NOMO-1 treated with DMSO at 0.1 percent for 48 hours (cell line): ENCODE measurements at regions not wholly inside any gene's neighbourhood (a gene's known extent, or its start where the extent isn't known, plus 50 kb on each side); places are given as distances from the start of the nearest gene placed in this dataset.
A peak's percentile ranks its signal among the peaks of the same experiment; 100 is the strongest.
"Not testable (repeated sequence)": the region's sequence is repeated elsewhere in the genome, so short reads cannot be mapped to it uniquely, and the experiment has no call there.

Source experiments
- DNase-seq: peaks from one replicate; lab custom pipeline; 2025; ENCODE audit not compliant: unreplicated experiment; lab: John Stamatoyannopoulos, UW

DNA sequence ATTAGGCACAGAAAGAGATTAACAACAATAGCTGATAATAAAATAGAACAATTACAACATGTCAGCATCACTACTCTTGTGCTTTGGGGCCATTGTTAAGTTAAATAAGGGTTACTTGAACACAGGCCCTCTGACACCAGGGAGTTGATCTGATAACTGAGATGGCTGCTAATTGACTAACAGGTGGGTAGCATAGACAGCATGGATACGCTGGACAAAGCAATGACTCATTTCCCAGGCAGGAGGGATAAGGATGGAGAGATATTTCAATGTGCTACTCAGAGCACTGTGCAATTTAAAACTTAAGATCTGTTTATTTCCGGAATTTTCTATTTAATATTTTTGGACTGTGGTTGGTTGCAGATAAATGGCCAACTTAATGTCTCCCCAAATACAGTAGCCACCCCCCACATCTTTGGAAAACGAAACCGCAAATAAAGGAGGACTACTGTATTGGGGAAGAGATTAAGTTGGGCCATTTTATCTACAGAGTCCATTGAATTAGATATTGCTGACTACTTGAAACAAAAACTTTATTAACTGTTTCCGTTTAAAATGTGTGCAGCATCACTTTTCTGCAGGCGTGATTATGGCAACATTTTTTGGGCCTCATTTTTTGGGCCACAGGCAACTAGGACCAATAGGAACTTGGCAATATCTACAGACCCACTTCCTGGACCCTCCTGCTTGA lies 200.6 kb upstream of the KLF3 start:
- DNase-seq = no peak

DNA sequence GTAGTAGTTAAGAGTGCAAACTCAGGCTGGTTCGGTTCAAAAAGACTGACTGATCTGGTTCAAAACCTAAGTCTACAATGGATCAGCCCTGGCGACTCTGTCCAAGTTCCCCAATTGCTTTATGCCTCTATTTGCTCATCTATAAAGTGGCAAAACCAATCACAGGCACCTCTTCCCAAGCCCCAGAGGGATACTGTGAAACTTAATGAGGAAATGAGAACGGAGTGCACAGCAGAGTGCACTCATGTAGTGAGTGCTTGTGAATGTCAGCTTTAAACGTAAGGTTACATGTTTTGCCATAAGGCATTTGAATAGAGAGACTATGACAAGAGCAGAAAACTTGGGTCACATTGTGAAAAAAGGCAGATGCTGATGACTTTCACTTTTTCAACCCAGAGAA lies 199.7 kb upstream of the KLF3 start:
- DNase-seq = no peak

DNA sequence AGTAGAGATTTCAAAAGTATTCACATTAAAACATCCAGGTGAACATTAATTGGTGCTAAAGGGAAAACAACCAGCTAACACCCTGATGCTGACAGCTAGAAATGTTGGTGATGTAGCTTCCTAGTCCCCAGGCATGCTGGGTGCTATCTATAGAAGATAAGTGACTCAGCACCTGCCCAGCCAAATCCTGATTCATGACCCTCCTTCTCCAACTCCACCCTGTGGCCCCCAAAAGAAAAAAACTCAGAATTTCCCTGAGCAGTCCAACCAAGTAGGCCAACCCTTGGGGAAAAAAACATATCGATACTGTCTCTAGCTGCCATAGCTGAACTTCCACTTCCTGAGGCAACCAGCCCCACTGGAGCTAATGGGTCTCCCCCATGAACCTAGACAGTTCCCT lies 197.6 kb upstream of the KLF3 start:
- no peak for DNase-seq

DNA sequence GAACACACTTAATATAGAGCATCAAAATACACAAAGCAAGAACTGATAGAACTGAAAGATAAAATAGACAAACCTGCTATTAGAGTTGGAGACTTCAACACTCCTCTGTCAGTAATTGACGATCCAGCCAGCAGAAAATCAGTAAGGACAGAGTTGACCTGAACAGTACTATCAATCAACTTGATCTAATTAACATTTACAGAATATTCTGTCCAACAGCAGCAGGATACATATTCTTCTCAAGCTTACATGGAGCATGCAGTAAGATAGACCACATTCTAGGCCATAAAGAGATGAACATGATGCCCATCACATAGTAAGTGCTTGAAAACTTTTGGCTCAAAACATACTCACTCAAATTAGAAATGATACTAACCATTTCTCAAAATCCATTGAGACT lies 196.7 kb upstream of the KLF3 start:
- no peak for DNase-seq

DNA sequence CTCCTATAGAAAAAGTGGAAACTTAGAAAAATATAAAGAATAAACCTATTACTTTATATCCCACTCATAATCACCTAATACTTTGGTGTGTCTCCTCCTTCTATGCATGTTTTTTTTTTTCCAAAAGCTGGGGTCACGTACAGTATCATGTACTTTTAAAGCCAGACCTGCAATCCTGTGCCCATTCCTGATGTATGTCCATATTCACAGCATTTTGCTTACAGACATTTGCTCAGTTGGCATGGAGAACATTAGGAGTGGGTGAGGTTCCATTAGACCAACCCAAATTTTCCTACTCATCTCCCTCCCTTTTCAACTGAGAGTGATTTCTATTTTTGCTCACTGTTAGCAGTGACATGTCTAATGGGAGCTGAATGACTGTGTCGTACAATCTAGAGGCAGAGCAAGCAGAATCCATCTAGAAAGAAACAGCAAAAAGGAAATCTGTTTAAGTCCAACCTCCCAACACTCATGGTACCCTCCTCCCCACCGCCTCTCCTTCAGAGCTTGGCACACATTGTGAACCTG lies 195.6 kb upstream of the KLF3 start:
- DNase-seq = no peak

DNA sequence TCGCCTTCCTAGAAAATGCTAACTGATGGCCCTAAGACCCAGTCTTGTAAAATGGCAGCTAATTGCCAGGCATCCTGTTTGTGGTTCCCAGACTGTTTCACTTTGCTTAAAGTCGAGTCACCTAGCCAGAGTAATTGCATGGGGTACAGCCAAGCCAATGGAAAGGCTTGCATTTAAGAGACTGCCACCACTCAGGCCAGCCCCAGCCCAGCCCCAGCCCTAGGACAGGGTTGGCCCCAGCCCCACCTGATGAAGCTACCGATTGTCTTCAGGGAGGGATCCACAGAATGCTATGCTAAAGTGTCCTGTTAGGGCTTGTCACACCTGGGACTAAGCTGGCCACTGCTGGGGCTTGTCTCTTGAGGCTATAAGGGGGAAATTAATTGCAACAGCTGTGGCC lies 194.6 kb upstream of the KLF3 start:
- no peak for DNase-seq

DNA sequence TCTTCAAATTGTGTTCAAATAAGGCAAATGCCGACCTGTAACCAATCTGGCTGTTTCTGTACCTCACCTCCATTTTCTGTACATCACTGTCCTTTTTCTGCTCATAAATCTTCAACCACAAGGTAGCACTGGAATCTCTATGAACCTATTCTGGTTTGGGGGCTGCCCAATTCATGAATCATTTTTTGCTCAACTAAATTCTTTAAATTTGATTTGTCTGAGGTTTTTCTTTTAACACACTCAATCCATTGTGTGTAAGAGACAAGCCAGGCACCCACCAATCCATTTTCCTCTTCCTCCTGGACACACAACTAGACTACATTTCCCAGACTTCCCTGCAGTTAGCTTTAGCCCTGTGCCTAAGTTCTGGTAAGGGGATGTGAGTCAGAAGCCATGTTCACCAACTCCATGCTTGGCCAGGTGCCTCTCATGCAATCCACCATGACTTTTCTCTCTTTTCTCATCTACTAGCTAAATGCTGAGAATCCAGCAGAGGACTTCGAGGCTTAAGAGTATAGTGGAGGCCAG lies 193.2 kb upstream of the KLF3 start:
- peak; percentile 1 for DNase-seq

DNA sequence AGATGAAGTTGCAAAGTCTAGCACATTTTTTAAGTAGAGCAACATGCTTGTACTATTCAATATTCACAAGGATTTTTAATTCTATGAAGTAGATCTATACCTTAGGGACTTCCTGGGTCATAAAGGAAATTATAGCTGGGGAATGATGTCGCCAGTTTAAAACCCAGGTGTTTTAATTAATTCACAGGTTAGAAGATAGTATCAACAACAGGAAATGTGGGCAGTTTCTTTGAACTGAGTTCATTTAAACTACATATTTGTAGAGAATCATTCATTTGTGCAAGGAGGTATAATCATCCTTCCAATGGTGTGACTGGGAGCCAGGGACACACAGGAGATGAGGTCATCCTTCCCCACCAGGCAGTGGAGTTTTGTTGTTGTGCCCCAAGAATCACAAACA lies 181.3 kb upstream of the KLF3 start:
- no peak for DNase-seq

DNA sequence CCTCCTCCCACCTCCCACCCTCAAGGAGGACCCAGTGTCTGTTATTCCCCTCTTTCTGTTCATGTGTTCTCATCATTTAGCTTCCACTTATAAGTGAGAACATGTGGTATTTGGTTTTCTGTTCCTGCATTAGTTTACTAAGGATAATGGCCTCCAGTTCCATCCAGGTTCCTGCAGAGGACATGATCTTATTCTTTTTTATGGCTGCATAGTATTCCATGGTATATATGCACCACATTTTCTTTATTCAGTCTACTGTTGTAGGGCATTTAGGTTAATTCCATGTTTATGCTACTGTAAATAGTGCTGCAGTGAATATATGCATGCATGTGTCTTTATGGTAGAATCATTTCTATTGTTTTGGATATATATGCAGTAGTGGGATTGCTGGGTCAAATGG lies 180.4 kb upstream of the KLF3 start:
- not testable (repeated sequence) for DNase-seq

DNA sequence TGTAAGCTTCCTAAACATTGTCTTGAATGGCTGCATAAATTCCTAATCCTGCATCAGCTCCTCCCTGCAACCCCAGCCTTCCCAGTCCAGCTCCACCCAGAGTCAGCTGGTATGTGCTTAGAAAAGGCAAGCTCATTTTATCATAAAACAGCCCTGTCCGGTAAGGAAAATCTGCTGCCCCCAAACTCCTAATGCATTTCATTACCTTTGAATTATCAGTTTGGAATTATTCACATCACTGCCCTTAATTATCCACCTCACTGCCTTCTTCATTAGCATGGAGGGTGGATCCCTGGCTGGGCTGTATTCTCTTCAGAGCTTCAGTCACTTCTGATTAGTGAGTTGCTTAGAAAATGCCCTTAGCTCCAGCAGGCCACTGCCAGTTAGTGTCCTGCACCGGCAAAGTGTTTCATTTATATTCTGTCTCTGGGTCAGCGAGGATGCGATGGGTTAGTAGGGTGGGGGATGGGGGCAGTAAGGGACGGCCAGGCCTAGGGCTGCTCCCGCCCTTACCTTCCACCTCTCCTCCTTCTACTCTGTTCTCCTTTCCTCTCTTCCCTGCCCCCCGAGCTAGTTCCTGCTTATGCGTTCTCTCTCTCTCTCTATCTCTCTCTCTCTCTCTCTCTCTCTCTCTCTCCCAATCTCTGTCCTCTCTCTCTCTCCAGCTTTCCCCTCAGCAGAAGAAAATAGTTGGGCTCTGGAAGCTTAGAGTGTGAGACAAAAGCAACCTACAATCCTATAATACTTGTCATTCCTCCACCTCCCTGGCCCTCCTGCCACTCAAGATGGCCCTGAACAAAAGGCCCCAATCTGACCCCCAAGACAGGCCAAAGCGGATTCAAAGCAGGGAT lies 174.8 kb upstream of the KLF3 start:
- no peak for DNase-seq

DNA sequence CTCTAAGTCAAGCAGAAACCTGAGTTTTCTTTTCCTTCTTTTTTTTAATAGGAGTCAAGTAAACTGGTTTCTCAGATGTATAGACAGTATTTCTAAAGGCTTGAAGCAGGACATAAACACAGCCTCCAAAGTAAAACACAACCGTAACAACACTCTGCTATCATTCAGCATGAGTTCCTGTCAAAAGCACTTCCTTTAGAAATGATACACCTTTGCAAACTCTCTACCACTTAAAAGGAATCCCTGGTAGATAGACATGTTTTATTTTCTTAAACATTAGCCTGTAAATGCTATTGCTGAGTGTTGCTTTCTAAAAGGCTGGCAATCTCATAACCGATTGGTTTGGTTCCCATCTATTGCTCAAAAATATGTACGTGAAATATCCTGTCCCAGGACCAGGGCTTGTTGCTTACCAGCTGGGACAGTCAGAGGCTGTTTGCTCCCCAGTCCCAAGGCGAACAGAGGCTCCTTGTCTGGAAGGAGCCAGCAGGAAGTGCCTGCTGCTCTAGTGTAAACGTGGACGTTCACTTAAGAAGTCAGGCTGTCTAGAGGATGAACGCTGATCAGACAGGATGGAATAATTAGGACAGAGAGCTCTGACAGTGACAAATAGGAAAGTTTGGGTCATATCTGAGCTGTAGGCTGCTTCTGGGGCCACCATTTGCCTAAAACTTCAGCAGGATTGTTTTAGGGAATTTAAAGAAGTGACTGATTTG lies 173.9 kb upstream of the KLF3 start:
- no peak for DNase-seq

DNA sequence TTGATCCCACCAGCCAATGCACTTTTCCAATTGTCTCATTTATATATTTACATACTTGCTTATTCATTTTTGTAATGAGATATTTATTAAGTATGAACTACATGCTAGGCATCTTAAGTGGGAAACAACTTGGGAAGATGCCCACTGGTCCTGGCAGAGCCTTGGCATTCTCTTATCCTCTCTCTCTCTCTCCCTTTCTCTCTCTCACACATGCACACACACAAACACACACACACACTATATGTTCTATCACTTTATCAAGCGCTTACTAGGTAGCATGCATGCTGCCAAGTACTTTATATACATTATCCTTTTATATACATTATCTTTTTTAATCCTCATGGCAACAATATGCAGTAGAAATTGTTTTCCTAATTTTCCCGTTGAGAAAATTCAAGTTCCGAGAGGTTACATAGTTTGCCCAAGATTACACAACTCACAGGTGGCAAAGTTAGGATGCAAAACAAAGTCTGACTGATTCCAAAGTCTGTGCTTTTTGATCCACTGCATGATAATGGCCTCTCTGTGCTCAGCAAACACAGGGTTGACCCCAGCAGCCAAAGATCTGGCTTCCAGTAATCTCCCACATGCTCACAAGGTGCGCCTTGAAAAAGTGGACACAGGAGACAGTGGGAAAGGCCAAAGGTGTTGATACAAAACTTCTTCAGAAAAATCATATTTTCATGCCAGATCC lies 173.1 kb upstream of the KLF3 start:
- DNase-seq = no peak

DNA sequence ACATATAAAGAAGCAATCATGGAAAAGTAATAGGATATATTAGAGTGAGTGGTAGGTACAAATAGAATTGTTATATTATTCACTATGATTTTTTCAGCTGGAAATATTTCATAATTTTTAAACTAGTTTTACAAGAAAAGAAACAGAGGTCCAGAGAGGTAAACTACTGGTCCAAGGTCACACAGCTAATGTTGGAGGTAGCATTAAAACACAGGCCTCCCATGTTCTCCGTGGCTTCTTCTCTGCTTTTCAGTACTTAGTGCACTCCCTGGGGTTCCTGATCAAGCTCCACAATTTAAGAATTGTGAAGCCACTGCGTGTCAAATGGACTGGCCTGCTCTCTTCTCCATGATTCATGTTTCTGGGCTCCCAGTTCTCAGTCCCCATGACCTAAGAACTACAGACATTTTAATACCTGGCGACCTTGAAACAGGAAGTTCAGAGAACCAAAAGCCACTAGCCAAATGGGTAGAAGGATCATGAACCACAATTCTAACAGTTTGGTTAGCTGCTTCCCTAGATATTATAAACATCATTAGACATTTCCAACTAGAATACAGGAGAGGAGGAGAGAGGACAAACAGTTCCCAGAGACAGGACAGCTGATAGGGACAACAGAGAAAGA lies 172.0 kb upstream of the KLF3 start:
- no peak for DNase-seq

DNA sequence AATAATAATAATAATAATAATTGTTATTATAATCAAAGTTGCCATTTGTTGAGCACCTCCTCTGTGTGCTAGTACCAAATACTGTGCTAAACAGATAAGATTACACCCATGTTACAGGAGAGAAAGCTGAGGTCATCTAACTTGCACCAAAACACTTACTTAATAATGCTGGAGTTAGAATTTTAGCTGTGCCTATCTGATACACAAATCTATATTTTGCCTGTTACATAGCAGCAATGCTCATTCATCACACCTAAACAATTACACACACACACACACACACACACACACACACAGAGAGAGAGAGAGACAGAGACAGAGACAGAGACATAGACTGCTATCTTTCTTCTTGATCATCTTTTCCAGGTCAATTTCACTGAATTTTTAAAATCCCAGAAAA lies 170.9 kb upstream of the KLF3 start:
- no peak for DNase-seq

DNA sequence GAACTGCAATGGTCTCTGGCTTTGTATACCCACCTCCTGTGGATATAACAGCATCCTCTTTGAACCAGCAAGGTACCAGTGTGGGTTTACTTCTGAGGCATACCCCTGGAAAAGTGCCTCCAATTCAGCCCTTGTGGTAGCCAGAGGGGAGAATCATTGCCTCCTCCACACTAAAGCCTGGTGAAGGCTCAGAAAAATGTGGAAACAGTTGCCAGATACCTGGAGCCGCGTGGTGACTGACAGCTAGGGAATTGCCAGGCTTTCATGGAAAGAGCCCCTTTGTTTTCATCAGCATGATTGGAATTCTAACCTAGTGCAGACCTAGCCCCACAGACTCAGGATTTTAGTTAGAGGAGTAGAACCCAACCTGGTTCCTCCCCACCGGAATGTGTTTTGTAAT lies 168.6 kb upstream of the KLF3 start:
- no peak for DNase-seq

DNA sequence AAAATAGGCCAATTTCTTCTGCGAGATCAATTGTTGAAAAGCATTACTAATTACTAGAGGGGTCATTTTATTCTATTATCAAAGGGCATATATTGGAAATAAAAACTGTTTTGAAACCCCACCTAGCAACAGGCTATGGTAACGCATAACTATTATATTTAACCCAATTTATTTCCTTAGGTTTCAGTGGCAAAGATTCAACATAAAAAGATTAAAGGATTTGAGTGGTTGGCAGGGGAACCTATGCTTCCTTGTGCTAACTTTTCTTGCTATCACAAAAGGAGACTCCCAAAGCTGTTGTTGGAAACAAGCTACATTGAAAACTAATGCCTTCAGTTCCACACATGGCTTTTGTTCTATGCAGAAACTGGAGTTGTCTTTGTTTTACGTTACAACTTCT lies 166.9 kb upstream of the KLF3 start:
- no peak for DNase-seq

DNA sequence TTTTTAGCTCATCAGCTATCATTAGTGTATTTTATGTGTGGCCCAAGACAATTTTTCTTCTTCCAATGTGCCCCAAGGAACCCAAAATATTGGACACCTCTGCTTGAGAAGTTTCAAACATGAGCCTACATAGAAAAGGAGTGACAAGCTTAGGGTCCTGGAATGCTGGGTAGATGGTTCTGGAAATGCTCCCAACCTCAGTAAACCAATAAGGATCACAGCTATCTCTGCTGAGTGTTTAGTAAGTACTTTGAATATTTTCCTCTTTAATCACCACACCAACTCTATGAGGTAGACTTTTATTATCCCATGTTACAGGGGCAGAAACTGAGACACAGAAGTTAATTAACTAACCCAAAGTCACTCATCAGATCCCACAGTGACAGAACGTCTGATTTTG lies 164.9 kb upstream of the KLF3 start:
- no peak for DNase-seq

DNA sequence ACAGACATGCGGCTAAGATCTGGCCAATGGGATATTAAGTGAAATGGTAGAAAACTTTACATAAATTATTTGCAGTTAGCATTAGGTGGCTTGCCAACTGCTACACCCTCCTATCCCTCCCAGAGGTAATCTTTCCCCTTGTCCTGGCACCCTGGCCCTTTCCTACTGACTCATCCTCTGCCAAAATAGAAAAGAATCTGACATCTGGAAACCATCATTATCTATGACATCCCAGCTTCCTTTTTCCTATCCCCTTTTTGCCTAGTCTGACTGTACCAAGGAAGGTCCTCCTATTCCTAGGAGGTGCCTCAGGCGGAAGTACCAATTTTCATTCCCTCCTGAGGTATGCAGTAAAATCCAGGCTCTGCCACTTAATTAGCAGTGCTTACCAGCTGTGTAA lies 163.6 kb upstream of the KLF3 start:
- no peak for DNase-seq

DNA sequence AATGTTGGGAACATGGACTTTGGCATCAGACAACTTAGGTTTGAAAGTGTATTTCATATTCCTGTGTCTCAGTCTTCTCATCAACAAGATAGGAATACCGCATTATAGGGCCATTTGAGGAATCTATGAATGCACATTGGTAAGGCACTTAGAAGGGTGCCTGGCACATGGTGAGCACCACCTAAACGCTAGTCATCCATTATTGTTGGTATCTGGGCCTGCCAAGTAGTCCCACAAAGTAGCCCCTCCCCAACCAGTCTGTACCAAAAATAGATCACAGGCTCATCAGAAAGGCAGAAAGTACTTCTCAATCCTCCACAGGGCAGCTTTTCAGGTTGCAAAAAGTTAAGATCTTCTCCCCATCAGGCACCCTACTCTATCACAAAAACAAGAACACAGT lies 162.3 kb upstream of the KLF3 start:
- DNase-seq = no peak

DNA sequence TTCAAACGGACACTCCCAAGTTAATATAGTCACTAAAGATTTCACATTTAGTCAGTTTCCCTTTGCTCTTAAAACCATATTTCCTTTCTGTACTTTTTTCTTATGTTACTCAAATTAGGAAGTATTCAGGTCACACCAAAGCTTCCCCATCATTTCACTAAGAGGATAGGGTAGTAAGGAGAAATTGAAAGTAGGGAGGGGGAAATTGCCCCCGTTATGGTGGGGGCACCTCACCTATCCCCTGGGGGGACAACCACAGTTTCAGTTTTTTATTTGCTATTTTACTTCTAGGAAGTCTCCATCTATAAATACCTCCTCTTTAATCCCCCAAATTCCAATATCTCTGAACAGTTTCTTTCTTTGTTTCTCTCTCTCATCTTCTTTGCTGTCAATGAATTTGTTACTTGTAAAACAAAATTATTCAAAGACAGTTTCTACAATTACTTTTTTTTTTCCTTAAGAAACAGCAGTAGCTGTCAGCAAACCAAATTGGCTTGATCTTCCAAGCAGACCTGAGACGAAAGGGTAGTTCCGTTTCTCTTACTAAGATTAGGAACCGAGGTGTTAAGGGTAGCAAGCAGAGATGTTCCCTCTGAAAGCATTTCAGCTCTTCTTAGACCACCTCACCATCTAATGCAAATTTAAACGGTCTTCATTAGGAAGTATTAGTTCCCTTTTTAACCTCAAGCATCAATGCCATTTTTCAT lies 160.2 kb upstream of the KLF3 start:
- DNase-seq = no peak
